Peyer's patch (tissue), 4 donors: ENCODE measurements at regions not wholly inside any gene's neighbourhood (a gene's known extent, or its start where the extent isn't known, plus 50 kb on each side); places are given as distances from the start of the nearest gene placed in this dataset.

Experiments
- POLR2A ChIP-seq, 2 donors: fragments of 450-650 bp; IDR thresholded peaks; one replicate each; pipeline ENCODE4 v1.5.1; 2017; ENCODE audit warnings: antibody characterized with exemption in 2 of 2, mild to moderate bottlenecking in 2 of 2, moderate library complexity in 2 of 2
- TF ChIP-seq, protein P1 (sequence below), 6 experiments: fragments of 450-650 bp in 4 of 6; fragments of 200-600 bp in 2 of 6; sonication (generic) in 1 of 6; IDR thresholded peaks; one replicate each; pipeline ENCODE4 v1.5.1; 2017 to 2019; ENCODE audit warnings: antibody characterized with exemption in 6 of 6, mild to moderate bottlenecking in 3 of 6, moderate library complexity in 1 of 6

DNA sequence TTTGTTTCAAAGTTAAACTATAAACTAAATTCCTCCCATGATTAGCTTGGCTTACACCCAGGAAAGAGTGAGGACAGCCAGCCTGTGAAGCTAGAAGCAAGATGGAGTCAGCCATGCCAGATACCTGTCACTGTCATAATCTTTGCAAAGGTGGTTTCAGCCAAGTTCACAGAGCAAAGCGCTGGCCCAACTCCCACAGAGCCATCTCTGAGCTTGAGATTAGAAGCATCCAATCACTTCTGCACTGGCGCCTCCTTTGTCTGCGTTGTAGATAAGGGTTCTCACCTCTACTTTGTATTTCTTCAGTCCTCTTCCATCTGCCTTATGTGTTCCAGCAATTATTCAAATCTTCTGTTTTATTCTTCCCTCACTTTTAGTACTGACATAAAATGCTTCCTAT lies 119.4 kb upstream of the ACO1 start:
- no peak for TF ChIP-seq POLR2A (IDR thresholded peaks at IDR 0.05)
- TF ChIP-seq, protein P1, sequence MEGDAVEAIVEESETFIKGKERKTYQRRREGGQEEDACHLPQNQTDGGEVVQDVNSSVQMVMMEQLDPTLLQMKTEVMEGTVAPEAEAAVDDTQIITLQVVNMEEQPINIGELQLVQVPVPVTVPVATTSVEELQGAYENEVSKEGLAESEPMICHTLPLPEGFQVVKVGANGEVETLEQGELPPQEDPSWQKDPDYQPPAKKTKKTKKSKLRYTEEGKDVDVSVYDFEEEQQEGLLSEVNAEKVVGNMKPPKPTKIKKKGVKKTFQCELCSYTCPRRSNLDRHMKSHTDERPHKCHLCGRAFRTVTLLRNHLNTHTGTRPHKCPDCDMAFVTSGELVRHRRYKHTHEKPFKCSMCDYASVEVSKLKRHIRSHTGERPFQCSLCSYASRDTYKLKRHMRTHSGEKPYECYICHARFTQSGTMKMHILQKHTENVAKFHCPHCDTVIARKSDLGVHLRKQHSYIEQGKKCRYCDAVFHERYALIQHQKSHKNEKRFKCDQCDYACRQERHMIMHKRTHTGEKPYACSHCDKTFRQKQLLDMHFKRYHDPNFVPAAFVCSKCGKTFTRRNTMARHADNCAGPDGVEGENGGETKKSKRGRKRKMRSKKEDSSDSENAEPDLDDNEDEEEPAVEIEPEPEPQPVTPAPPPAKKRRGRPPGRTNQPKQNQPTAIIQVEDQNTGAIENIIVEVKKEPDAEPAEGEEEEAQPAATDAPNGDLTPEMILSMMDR (IDR thresholded peaks at IDR 0.05), result no peak
